Adrenal gland (tissue), 5 donors: ENCODE measurements at regions not wholly inside any gene's neighbourhood (a gene's known extent, or its start where the extent isn't known, plus 50 kb on each side); places are given as distances from the start of the nearest gene placed in this dataset.

Experiments
- CTCF ChIP-seq, 6 experiments: fragments of 450-650 bp in 4 of 6; fragments of 200-600 bp in 2 of 6; sonication (generic) in 1 of 6; IDR thresholded peaks; 1 replicate in 5 of 6; 2 replicates in 1 of 6; pipeline versions ENCODE4 v1.5.1 to v1.8.0; 2016 to 2021; ENCODE audit warnings: antibody characterized with exemption in 6 of 6, mild to moderate bottlenecking in 2 of 6, moderate library complexity in 1 of 6
- POLR2A ChIP-seq, 2 donors: fragments of 450-650 bp; IDR thresholded peaks; one replicate each; pipeline ENCODE4 v1.6.1; 2017; ENCODE audit warnings: antibody characterized with exemption in 2 of 2, mild to moderate bottlenecking in 2 of 2, moderate library complexity in 1 of 2
- donor health status: DM: no; HTN: no; CAD: no.

- TF ChIP-seq POLR2A (IDR thresholded peaks at IDR 0.05), result no peak
- no peak for TF ChIP-seq CTCF (IDR thresholded peaks at IDR 0.05)
These were observed 1042.1 kb downstream of the FSCB start for GRCh38 chr14:43464968-43465367.
